ENCODE measurements at regions not wholly inside any gene's neighbourhood (a gene's known extent, or its start where the extent isn't known, plus 50 kb on each side); places are given as distances from the start of the nearest gene placed in this dataset.

DNA sequence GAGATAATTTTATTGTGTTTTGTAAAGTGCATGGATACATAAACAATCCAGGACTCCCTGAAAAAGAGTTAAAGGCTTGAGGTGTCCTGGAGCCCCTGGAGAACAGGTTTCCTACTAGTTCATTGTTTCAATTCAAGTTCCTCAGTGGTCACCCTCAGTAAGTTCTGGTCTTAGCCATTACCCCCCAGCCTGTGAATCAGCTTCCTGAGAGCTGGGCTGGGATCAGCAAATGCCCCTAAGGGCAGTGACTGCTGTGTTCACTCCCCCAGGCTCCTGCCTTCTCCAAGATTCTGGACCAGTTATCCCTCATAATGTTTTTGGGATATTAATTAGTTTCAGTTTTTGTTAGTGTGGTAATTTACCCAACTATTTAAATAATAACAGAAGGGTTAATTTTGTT lies 151.6 kb upstream of the PRSS58 start:
- no peak for DNase-seq (ENCODE audit: low spot score)

GRCh38 chr7:142408794-142409193 lies 150.9 kb upstream of the PRSS58 start:
- DNase-seq (ENCODE audit: low spot score): no peak

DNA sequence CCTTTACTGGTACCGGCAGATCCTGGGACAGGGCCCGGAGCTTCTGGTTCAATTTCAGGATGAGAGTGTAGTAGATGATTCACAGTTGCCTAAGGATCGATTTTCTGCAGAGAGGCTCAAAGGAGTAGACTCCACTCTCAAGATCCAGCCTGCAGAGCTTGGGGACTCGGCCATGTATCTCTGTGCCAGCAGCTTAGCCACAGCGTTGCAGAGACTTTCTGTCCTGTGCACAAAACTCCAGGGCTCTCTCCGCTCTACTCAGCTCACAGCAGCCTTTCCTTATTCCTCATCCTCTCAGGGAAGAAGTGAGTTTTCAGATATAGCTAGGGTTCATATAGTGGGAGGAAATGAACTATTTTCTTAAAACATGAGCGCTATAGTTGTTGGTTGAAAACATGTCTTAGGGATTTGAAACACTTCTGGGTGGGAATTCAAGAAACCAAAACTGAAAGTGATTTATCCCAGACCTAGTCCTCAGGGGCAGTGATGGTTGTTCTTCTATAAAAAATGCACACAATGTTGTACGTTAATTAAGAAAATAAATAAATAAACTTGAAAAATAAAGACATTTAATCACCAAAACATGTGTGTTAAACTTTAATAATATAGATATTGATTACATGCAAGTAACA lies 150.2 kb upstream of the PRSS58 start:
- no peak for DNase-seq (ENCODE audit: low spot score)

DNA sequence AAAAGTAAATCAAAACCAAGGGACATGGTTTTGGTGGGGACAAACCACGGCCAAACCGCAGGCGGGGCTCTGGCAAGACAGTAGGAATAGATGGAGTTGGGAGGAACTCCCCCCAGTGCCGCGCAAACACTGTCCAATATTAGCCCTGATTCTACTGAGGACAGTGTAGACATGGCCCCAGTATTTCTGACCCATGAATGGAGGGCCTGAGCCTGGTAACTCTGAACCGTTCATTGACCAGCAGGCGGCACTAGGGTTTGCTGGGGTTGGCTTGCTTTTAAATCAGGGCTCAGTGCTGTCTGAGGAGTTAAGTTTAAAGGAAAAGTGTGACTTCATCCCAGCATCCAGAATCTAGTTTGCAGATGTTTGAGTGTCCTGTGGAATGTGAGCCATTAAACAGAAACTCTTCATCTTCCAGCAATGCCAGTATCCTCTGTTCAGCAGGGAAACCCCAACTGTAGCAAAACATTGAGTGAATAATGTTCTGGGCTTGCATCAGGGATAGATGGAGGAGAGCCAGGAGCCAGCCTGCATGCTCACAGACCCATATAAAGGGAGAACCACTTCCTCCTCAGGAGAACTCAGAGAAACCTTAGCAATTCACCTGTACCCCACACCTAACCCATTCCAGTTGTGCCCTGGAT lies 147.4 kb upstream of the PRSS58 start:
- DNase-seq (ENCODE audit: low spot score): no peak

DNA sequence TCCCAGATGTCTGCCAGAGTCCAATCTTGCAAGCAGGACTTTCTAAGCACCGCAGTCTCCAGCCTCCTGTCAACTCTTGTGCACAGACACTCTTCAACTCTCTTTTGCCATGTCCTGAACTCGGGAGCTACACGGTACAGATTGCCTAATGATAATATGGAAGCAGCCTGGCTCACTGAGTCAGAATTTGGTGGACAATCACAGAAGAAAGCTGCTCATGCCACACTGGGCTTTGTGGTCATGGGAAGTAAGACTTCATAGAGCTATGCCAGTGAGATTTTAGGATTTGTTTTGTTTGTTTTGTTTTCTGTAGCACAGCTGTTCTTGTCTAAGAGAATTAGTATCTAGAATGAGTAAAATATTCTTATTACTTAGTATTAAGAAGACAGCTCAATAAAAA lies 144.1 kb upstream of the PRSS58 start:
- DNase-seq (ENCODE audit: low spot score): no peak

DNA sequence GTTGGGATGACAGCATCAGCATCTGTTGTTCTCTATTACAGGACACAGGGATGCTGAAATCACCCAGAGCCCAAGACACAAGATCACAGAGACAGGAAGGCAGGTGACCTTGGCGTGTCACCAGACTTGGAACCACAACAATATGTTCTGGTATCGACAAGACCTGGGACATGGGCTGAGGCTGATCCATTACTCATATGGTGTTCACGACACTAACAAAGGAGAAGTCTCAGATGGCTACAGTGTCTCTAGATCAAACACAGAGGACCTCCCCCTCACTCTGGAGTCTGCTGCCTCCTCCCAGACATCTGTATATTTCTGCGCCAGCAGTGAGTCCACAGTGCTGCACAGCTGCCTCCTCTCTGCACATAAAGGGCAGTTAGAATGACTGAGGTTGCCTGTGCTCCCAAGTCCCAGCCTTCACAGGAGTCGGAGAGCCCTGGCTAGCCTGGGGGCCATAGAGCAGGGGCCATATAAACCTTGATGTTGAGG lies 142.2 kb upstream of the PRSS58 start:
- DNase-seq (ENCODE audit: low spot score): no peak

DNA sequence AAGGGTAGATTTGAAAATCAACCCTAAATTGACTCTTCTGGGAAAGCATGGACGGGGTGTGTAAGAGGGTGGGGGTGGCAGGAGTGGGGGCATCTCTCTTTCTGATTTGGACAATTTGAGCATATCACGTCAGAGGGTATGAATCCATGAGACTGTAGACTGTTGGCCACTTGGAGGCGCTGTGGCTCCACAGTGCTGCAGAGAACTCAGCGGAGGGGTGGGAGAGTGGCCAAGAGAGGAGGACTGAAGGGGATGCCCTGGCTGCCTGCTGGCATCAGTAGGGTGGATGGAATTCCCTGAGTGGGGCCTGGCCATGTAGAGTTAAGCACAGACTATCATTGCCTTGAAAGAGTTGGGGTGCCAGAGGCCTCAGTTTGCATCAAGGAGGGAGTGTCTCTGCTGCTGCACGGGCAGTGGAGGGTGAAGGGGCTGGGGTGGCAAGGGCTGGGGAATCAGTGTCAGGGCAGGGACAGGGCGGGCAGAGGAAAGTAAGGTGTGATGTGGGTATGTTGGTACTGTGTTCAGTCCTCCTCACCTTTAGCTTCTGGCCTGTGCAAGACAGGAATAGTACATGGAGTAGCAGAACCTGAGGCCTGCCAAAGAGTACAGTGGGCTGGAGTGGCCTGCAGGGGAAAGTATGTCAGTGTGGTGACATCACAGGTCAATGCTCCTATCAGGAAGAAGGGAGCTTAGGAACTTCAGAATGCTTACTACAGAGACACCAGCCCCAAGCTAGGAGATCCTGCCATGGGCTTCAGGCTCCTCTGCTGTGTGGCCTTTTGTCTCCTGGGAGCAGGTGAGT lies 133.5 kb upstream of the PRSS58 start:
- no peak for DNase-seq (ENCODE audit: low spot score)

- DNase-seq (ENCODE audit: low spot score): peak; percentile 24
These were observed 131.7 kb upstream of the PRSS58 start for GRCh38 chr7:142389544-142389943.

DNA sequence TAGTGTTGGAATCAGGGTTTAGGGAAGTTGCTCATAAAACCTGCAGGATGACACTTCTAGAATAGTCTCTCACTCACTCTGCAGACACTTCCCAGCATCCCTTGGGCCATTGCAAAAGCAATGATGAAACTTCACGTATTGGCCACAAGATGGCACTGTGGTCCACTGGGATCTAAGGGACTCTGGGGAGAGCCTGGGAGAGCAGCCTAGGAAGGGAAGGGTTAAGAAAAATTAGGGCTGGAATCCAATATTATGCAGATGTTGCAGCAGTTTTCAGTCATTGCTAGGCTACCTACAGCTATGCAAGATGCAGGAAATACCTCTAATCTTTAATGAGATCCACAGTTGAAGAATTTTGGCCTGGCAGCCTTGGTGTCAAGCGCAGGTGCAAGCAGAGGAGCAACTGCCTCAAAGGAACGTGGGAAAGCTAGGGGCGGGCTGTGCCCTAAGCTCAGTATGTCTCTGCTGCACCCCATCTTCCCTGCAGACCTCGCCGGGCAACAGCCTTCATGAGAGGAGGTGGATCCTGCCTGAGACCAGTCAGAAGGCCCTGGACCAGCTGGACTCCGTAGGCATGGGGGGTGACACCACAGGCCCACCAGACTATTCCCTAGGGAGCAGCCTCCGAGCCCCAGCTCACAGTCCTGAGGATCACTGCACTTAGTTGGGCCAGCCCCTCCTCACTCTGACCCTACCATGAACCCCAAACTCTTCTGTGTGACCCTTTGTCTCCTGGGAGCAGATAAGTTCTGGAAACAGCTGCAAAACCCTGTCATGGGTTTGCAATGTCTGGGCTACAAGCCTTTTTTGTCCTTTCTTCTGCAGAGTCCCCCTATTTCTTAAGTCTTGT lies 127.9 kb upstream of the PRSS58 start:
- DNase-seq (ENCODE audit: low spot score): no peak

DNA sequence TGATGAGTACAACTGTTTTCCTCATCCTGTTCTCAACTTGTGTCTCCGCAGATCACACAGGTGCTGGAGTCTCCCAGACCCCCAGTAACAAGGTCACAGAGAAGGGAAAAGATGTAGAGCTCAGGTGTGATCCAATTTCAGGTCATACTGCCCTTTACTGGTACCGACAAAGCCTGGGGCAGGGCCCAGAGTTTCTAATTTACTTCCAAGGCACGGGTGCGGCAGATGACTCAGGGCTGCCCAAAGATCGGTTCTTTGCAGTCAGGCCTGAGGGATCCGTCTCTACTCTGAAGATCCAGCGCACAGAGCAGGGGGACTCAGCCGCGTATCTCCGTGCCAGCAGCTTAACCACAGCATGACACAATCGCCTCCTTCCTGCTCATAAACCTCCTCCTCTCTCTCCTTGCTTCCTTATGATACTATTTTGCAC lies 126.7 kb upstream of the PRSS58 start:
- no peak for DNase-seq (ENCODE audit: low spot score)

DNA sequence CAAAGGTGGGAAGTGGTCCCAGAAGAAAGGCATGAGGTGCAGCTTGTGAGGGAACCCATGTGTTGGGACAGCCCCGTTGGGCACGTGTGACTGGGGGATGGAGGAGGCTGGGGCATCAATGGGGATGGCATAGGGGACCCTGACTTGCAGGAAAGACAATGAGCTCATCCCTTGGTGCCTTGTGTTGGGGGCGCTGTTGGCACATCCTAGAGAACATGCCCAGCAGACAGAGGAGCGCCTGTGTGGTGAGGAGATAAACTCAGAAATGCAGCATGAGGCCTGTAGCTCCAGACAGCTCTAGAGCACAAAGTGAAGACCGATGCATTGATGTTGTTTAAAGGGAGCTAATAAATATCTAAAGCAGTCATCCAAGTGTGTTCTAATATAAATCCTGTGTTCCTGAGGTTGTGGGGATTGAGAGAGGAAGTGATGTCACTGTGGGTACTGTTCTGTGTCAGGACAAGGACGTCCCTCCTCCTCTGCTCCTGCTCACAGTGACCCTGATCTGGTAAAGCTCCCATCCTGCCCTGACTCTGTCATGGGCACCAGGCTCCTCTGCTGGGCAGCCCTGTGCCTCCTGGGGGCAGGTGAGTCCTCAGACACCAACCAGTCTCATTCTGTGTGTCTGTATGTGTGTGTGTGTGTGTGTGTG lies 126.1 kb upstream of the PRSS58 start:
- DNase-seq (ENCODE audit: low spot score): no peak

GRCh38 chr7:142381727-142382390 lies 124.0 kb upstream of the PRSS58 start:
- no peak for DNase-seq (ENCODE audit: low spot score)

- DNase-seq (ENCODE audit: low spot score): no peak
These were observed 122.2 kb upstream of the PRSS58 start for GRCh38 chr7:142380069-142380468.

DNA sequence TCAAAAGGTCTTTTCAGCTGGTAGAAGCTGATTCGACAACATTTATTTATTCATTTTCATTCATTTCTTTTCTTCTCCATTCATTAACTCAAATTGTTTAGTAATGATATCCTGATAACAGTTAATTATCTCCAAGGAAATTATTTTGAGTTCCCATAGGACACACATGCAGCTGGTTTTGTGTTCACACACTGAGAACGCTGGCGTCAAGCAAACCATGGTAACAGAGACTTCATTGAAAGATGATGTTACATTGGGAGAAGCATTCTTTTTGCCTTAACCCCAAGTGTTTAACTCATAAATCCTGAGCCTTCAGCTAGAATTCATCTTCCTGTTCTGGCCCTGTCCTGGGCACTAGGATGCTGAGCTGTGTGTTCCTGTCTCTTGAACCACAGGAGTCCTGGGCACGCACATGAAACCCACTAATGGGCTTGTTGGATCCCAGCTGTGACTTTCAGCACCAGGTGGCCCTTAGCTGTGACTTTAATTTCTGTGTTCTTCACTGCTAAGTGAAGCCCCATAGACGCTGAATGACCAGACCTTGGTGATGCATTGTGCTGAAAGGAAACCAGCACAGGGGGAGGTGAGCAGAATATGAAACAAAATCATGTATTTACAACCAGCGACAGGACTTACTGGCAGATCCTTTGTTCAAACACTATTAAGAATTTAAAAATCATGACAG lies 121.5 kb upstream of the PRSS58 start:
- DNase-seq (ENCODE audit: low spot score): no peak

- no peak for DNase-seq (ENCODE audit: low spot score)
These were observed 119.7 kb upstream of the PRSS58 start for GRCh38 chr7:142377567-142377966.

- DNase-seq (ENCODE audit: low spot score): no peak
These were observed 118.6 kb upstream of the PRSS58 start for GRCh38 chr7:142376356-142376997.

GRCh38 chr7:142375710-142376313 lies 118.0 kb upstream of the PRSS58 start:
- peak; percentile 53 for DNase-seq (ENCODE audit: low spot score)

GRCh38 chr7:142372727-142373126 lies 114.9 kb upstream of the PRSS58 start:
- DNase-seq (ENCODE audit: low spot score): no peak
